AG09319 (cell line): ENCODE measurements at regions not wholly inside any gene's neighbourhood (a gene's known extent, or its start where the extent isn't known, plus 50 kb on each side); places are given as distances from the start of the nearest gene placed in this dataset.

Experiments used
- DNase-seq: peaks from one replicate; pipeline ENCODE4 v3.0.0-alpha.2; 2010; ENCODE audit warnings: low read depth; ENCODE audit errors: extremely low read depth
- CTCF ChIP-seq: IDR thresholded peaks from 2 replicates; pipeline ENCODE4 v1.5.1; 2011; ENCODE audit warnings: low read depth, mild to moderate bottlenecking, inconsistent platforms, low read length, moderate library complexity

- no peak for DNase-seq
- TF ChIP-seq CTCF, result no peak
Measured at GRCh38 chr3:79983118-79983517, 215.3 kb upstream of the ROBO1 start.

DNA sequence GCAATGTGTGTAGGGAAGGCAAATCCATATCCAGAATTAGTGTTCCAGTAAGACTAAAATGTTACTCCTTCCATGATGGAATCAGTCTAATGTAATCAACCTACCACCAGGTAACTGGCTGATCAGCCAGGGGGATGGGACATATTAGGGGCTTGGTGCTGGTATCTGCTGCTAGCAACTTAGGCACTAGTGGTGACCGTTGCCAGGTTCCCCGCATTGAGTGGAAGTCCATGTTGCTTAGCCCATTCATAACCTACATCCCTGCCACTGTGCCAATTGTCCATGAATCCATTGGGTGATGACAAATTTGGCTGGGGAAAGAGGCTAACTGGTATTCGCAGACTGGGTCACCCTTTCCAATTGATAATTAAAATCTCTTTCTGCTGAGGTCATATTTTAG is 212.2 kb upstream of the ROBO1 start:
- no peak for TF ChIP-seq CTCF
- DNase-seq, result no peak

GRCh38 chr3:79976466-79976865 is 208.7 kb upstream of the ROBO1 start:
- no peak for TF ChIP-seq CTCF
- DNase-seq, result no peak

DNA sequence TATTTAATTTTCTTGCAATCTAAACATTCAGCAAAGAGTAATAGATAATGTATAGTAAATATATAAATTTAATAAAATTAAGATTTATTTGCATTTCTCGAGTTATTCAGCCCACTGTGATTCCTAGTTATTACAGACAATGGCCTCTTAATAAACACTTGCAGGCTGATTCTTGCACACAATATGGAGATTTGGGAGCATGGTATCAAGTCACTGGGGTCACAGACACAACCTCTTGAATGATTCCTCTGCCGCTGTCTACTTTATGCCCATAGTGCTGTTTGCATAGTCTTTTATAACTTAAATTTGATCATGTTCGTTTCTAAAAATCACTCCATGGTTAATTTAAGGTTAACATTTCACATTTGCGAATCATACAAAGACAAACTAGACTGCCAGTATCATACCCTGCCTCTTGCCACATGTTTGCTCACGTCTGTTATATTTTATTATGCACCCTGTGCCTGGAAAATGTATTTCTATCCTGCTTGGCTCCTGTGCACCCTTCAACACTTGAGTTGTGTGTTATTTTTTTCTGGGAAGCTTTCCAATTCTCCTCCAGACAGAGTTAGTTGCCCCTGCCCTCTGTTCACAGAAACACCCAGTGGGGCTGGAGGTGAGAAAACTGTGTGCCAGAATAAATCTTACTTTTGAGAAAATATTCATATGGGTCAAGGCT is 206.3 kb upstream of the ROBO1 start:
- DNase-seq, result no peak
- TF ChIP-seq CTCF, result no peak

GRCh38 chr3:79973482-79973881 is 205.7 kb upstream of the ROBO1 start:
- no peak for TF ChIP-seq CTCF
- no peak for DNase-seq

- TF ChIP-seq CTCF, result no peak
Measured at GRCh38 chr3:79968418-79968817, 200.6 kb upstream of the ROBO1 start.

DNA sequence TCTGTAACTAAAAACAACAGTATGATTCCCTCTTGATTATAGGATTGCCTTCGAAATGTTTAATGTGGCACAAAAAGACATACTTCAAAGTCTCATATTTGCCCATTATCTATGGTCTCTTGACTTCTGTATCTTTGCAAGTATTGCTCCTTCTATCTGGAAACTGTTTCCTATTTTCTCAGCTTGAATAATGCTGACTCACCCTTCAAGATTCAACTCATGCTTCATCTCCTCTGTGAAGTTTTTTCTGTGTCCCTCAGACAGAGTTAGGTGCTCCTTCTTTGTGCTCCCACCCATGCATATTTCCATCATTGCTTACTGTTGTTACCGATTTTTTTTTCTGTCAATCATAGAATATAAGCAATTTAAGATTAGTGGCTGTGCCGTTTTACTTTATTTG is 192.8 kb upstream of the ROBO1 start:
- no peak for DNase-seq
- TF ChIP-seq CTCF, result no peak

More at GRCh38 chr3:79968418-79968817, 200.6 kb upstream of the ROBO1 start:
- no peak for DNase-seq
